HG03342 (cell line): ENCODE measurements at regions not wholly inside any gene's neighbourhood (a gene's known extent, or its start where the extent isn't known, plus 50 kb on each side); places are given as distances from the start of the nearest gene placed in this dataset.
"Not testable (repeated sequence)": the region's sequence is repeated elsewhere in the genome, so short reads cannot be mapped to it uniquely, and the experiment has no call there.

Source experiments
- ATAC-seq: cut with Tn5 transposase; IDR thresholded peaks from one replicate; pipeline ENCODE4 v1.9.1; 2021; ENCODE audit warnings: mild to moderate bottlenecking, moderate library complexity; ENCODE audit not compliant: unreplicated experiment

GRCh38 chr4:158958489-158959270, 144.2 kb upstream of the RAPGEF2 start:
- ATAC-seq: no peak

- ATAC-seq: no peak
Measured at GRCh38 chr4:158962393-158962792, 140.5 kb upstream of the RAPGEF2 start.

GRCh38 chr4:158963282-158963681, 139.6 kb upstream of the RAPGEF2 start:
- not testable (repeated sequence) for ATAC-seq

GRCh38 chr4:158964114-158964727, 138.7 kb upstream of the RAPGEF2 start:
- no peak for ATAC-seq

GRCh38 chr4:158964728-158965124, 138.2 kb upstream of the RAPGEF2 start:
- ATAC-seq: no peak

GRCh38 chr4:158965226-158965625, 137.7 kb upstream of the RAPGEF2 start:
- no peak for ATAC-seq

GRCh38 chr4:158966091-158966490, 136.8 kb upstream of the RAPGEF2 start:
- no peak for ATAC-seq

GRCh38 chr4:158968961-158969360, 133.9 kb upstream of the RAPGEF2 start:
- ATAC-seq: no peak

- ATAC-seq: no peak
Measured at GRCh38 chr4:158970812-158971211, 132.1 kb upstream of the RAPGEF2 start.

GRCh38 chr4:158974438-158974837, 128.4 kb upstream of the RAPGEF2 start:
- not testable (repeated sequence) for ATAC-seq

GRCh38 chr4:158980711-158981110, 122.2 kb upstream of the RAPGEF2 start:
- not testable (repeated sequence) for ATAC-seq

GRCh38 chr4:158991534-158992155, 111.2 kb upstream of the RAPGEF2 start:
- ATAC-seq: peak; percentile 47

- ATAC-seq: no peak
Measured at GRCh38 chr4:158993891-158994290, 109.0 kb upstream of the RAPGEF2 start.

GRCh38 chr4:158995040-158995439, 107.8 kb upstream of the RAPGEF2 start:
- ATAC-seq: no peak

- no peak for ATAC-seq
Measured at GRCh38 chr4:158995965-158996364, 106.9 kb upstream of the RAPGEF2 start.

GRCh38 chr4:158996669-158997074, 106.2 kb upstream of the RAPGEF2 start:
- ATAC-seq: no peak

GRCh38 chr4:158997660-158998349, 105.1 kb upstream of the RAPGEF2 start:
- no peak for ATAC-seq

GRCh38 chr4:158998624-158999023, 104.3 kb upstream of the RAPGEF2 start:
- no peak for ATAC-seq

- no peak for ATAC-seq
Measured at GRCh38 chr4:158999166-158999682, 103.7 kb upstream of the RAPGEF2 start.

- no peak for ATAC-seq
Measured at GRCh38 chr4:158999849-159000248, 103.0 kb upstream of the RAPGEF2 start.

GRCh38 chr4:159002950-159003349, 99.9 kb upstream of the RAPGEF2 start:
- ATAC-seq: no peak
